H9 (cell line): ENCODE measurements at regions not wholly inside any gene's neighbourhood (a gene's known extent, or its start where the extent isn't known, plus 50 kb on each side); places are given as distances from the start of the nearest gene placed in this dataset.

Source experiments
- DNase-seq: peaks from one replicate; pipeline ENCODE4 v3.0.0-alpha.2; 2017
- H2AFZ ChIP-seq: one replicate; pipeline ENCODE4 v1.6.1; 2013; ENCODE audit warnings: mild to moderate bottlenecking, low read length, control low read depth, moderate library complexity
- H2AK5ac ChIP-seq: 2 replicates; pipeline ENCODE4 v1.6.1; 2013; ENCODE audit warnings: low read length, control low read depth, mixed read lengths; ENCODE audit not compliant: insufficient read length
- H2BK120ac ChIP-seq: one replicate; pipeline ENCODE4 v1.6.1; 2013; ENCODE audit warnings: low read depth, mild to moderate bottlenecking, low read length, control low read depth, inconsistent platforms; ENCODE audit not compliant: poor library complexity, severe bottlenecking
- H2BK12ac ChIP-seq: 2 replicates; pipeline ENCODE4 v1.6.1; 2013; ENCODE audit warnings: low read length, control low read depth, mixed read lengths, low read depth; ENCODE audit not compliant: insufficient read length
- H2BK15ac ChIP-seq: 2 replicates; pipeline ENCODE4 v1.6.1; 2013; ENCODE audit warnings: low read depth, low read length, control low read depth
- H2BK20ac ChIP-seq: one replicate; pipeline ENCODE4 v1.6.1; 2013; ENCODE audit warnings: low read depth, mild to moderate bottlenecking, low read length, control low read depth, inconsistent platforms; ENCODE audit not compliant: poor library complexity, severe bottlenecking
- H2BK5ac ChIP-seq: 2 replicates; pipeline ENCODE4 v1.6.1; 2013; ENCODE audit warnings: low read length, control low read depth, mixed read lengths; ENCODE audit not compliant: insufficient read length
- H3K14ac ChIP-seq: 2 replicates; pipeline ENCODE4 v1.6.1; 2013; ENCODE audit warnings: low read length, control low read depth; ENCODE audit not compliant: insufficient read depth
- H3K18ac ChIP-seq: 2 replicates; pipeline ENCODE4 v1.6.1; 2013; ENCODE audit warnings: low read depth, mild to moderate bottlenecking, mixed read lengths, low read length, control low read depth; ENCODE audit not compliant: insufficient read length
- H3K23ac ChIP-seq: 2 replicates; pipeline ENCODE4 v1.6.1; 2013; ENCODE audit warnings: low read length, control low read depth, mixed read lengths, low read depth; ENCODE audit not compliant: insufficient read length
- H3K23me2 ChIP-seq: 2 replicates; pipeline ENCODE4 v1.6.1; 2013; ENCODE audit warnings: low read depth, mild to moderate bottlenecking, mixed read lengths, low read length, control low read depth; ENCODE audit not compliant: insufficient read length, poor library complexity, severe bottlenecking
- H3K27ac ChIP-seq: 2 replicates; pipeline ENCODE4 v1.5.1; 2013; ENCODE audit warnings: low read length, control low read depth, mixed read lengths, low read depth; ENCODE audit not compliant: insufficient read length
- H3K27me3 ChIP-seq: 2 replicates; pipeline ENCODE4 v1.6.1; 2013; ENCODE audit warnings: low read length, control low read depth, inconsistent platforms; ENCODE audit not compliant: insufficient read depth
- H3K4ac ChIP-seq: 2 replicates; pipeline ENCODE4 v1.6.1; 2013; ENCODE audit warnings: low read depth, mild to moderate bottlenecking, control low read depth, inconsistent platforms, low read length, moderate library complexity
- H3K4me1 ChIP-seq: 2 replicates; pipeline ENCODE4 v1.6.1; 2013; ENCODE audit warnings: low read length, control low read depth, inconsistent platforms; ENCODE audit not compliant: insufficient read depth
- H3K4me2 ChIP-seq: 2 replicates; pipeline ENCODE4 v1.6.1; 2013; ENCODE audit warnings: low read length, control low read depth, mixed read lengths; ENCODE audit not compliant: insufficient read length, insufficient read depth
- H3K56ac ChIP-seq: 2 replicates; pipeline ENCODE4 v1.6.1; 2013; ENCODE audit warnings: low read depth, mild to moderate bottlenecking, mixed read lengths, low read length, control low read depth; ENCODE audit not compliant: insufficient read length
- H3K79me1 ChIP-seq: 2 replicates; pipeline ENCODE4 v1.6.1; 2013; ENCODE audit warnings: low read depth, mild to moderate bottlenecking, moderate library complexity, low read length, control low read depth, inconsistent platforms; ENCODE audit not compliant: insufficient read depth, poor library complexity, severe bottlenecking
- H3K79me2 ChIP-seq: 2 replicates; pipeline ENCODE4 v1.6.1; 2013; ENCODE audit warnings: low read length, control low read depth, inconsistent platforms; ENCODE audit not compliant: insufficient read depth
- H3K9ac ChIP-seq: 2 replicates; pipeline ENCODE4 v1.6.1; 2013; ENCODE audit warnings: low read length, control low read depth, mixed read lengths; ENCODE audit not compliant: insufficient read length; ENCODE audit errors: extremely low read depth
- H3K9me3 ChIP-seq: one replicate; pipeline ENCODE4 v1.6.1; 2013; ENCODE audit warnings: low read depth, low read length, inconsistent platforms; ENCODE audit not compliant: control insufficient read depth
- H3T11ph ChIP-seq: one replicate; pipeline ENCODE4 v1.6.1; 2013; ENCODE audit warnings: mild to moderate bottlenecking, low read length, control low read depth, inconsistent platforms
- H4K20me1 ChIP-seq: one replicate; pipeline ENCODE4 v1.6.1; 2013; ENCODE audit not compliant: control insufficient read depth, insufficient read length, insufficient read depth
- H4K5ac ChIP-seq: 2 replicates; pipeline ENCODE4 v1.6.1; 2013; ENCODE audit warnings: low read depth, mild to moderate bottlenecking, mixed read lengths, low read length, control low read depth; ENCODE audit not compliant: insufficient read length
- H4K8ac ChIP-seq: replicated peaks from 2 replicates; pipeline ENCODE4 v1.6.1; 2013; ENCODE audit warnings: low read length, control low read depth, mixed read lengths, low read depth; ENCODE audit not compliant: insufficient read length
- H4K91ac ChIP-seq: 2 replicates; pipeline ENCODE4 v1.6.1; 2013; ENCODE audit warnings: low read depth, mild to moderate bottlenecking, moderate library complexity, mixed read lengths, low read length, control low read depth; ENCODE audit not compliant: insufficient read length
- H3K27ac Mint-ChIP-seq, 3 experiments: 2 replicates in 2 of 3; 3 replicates in 1 of 3; pipeline ENCODE4 v1.8.0; 2020 to 2021; ENCODE audit warnings: mixed read lengths in 3 of 3, mild to moderate bottlenecking in 1 of 3, moderate library complexity in 1 of 3
- H3K27me3 Mint-ChIP-seq: 2 replicates; pipeline ENCODE4 v1.8.0; 2021; ENCODE audit warnings: low read depth, mild to moderate bottlenecking, moderate library complexity, mixed read lengths
- H3K36me3 Mint-ChIP-seq, 3 experiments: 2 replicates in 2 of 3; 3 replicates in 1 of 3; pipeline ENCODE4 v1.8.0; 2020 to 2021; ENCODE audit warnings: low read depth in 3 of 3, mixed read lengths in 3 of 3; ENCODE audit not compliant: insufficient read depth in 1 of 3
- H3K4me1 Mint-ChIP-seq, 2 experiments: 2 replicates each; pipeline ENCODE4 v1.8.0; 2020; ENCODE audit warnings: mixed read lengths in 2 of 2
- H3K4me3 Mint-ChIP-seq, 2 experiments: 2 replicates in 1 of 2; 3 replicates in 1 of 2; pipeline ENCODE4 v1.8.0; 2020 to 2021; ENCODE audit warnings: mild to moderate bottlenecking in 2 of 2, mixed read lengths in 2 of 2, moderate library complexity in 1 of 2
- H3K9me3 Mint-ChIP-seq, 2 experiments: 2 replicates in 1 of 2; 3 replicates in 1 of 2; pipeline ENCODE4 v1.8.0; 2020; ENCODE audit warnings: mild to moderate bottlenecking in 2 of 2, mixed read lengths in 2 of 2, moderate library complexity in 1 of 2
- WGBS: extraction: QIAGEN DNeasy Blood & Tissue Kit; methylation state at CpG from one replicate; pipeline ENCODE4 v1.1.7; 2013; ENCODE audit warnings: missing lambda C conversion rate, low lambda C conversion rate, mixed read lengths; ENCODE audit not compliant: insufficient read length; ENCODE audit errors: extremely low coverage; 5-methylcytosine and 5-hydroxymethylcytosine counted together
- TF ChIP-seq, protein P1 (sequence below): fragments of 200-600 bp; sonication (generic); conservative IDR thresholded peaks from 3 replicates; pipeline ENCODE4 v1.8.0; 2021; ENCODE audit warnings: antibody characterized with exemption, mild to moderate bottlenecking

DNA sequence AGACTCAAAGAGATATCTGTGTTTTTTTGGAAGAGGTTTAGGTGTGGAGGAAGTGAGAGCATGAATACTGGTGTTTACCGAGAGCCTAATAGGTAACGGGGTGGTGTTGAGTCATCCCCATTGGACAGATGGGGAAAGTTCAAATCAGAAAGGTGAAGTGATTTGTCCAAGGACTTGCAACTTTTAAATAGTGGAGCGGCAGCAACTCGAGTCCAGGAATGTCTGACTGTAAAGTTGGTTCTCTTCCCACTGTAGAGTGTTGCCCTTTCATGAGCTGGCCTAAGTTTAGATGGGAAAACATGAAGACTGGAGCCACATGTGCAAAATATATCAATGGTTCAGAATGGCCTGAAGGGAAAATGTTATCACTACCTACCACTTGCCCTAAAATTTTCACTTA lies 125.7 kb downstream of the LYPLAL1 start:
- WGBS, result no CpG with 5 or more reads among the region's 4 CpGs
- Histone ChIP-seq H2AFZ (no peak overlapping the region), H4K5ac (no peak overlapping the region), H3K23ac (no peak overlapping the region), H3K9me3 (no peaks in the 10 kb centered on the region), H2BK12ac (no peak overlapping the region), H2BK5ac (no peak overlapping the region), H3K4me2 (no peak overlapping the region), H3K14ac (no peak overlapping the region), H3T11ph (no peak overlapping the region), H2BK120ac (no peak overlapping the region), H4K20me1 (no peaks in the 10 kb centered on the region), H2BK15ac (no peak overlapping the region), H3K79me2 (no peaks in the 10 kb centered on the region), H3K9ac (no peak overlapping the region), H3K18ac (no peak overlapping the region), H3K79me1 (no peaks in the 10 kb centered on the region), H4K8ac (no peak overlapping the region), H3K4ac (no peak overlapping the region), H2BK20ac (no peak overlapping the region), H2AK5ac (no peak overlapping the region), H3K27me3 (no peaks in the 10 kb centered on the region), H3K23me2 (no peaks in the 10 kb centered on the region), H3K56ac (no peak overlapping the region), H3K4me1 (no peaks in the 10 kb centered on the region), H3K27ac (no peak overlapping the region), H4K91ac (no peak overlapping the region)
- H3K4me3 Mint-ChIP-seq, result no peak overlapping the region
- no peaks in the 10 kb centered on the region for H3K4me1 Mint-ChIP-seq
- H3K27ac Mint-ChIP-seq, result no peak overlapping the region; a peak in 1 of 7 replicates
- H3K27me3 Mint-ChIP-seq, result no peaks in the 10 kb centered on the region; the same call in 1 of the 2 replicates
- TF ChIP-seq, protein P1, sequence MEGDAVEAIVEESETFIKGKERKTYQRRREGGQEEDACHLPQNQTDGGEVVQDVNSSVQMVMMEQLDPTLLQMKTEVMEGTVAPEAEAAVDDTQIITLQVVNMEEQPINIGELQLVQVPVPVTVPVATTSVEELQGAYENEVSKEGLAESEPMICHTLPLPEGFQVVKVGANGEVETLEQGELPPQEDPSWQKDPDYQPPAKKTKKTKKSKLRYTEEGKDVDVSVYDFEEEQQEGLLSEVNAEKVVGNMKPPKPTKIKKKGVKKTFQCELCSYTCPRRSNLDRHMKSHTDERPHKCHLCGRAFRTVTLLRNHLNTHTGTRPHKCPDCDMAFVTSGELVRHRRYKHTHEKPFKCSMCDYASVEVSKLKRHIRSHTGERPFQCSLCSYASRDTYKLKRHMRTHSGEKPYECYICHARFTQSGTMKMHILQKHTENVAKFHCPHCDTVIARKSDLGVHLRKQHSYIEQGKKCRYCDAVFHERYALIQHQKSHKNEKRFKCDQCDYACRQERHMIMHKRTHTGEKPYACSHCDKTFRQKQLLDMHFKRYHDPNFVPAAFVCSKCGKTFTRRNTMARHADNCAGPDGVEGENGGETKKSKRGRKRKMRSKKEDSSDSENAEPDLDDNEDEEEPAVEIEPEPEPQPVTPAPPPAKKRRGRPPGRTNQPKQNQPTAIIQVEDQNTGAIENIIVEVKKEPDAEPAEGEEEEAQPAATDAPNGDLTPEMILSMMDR, result no peak
- DNase-seq, result no peak
- H3K9me3 Mint-ChIP-seq, result no peaks in the 10 kb centered on the region
- H3K36me3 Mint-ChIP-seq, result no peaks in the 10 kb centered on the region
